ENCODE measurements at regions not wholly inside any gene's neighbourhood (a gene's known extent, or its start where the extent isn't known, plus 50 kb on each side); places are given as distances from the start of the nearest gene placed in this dataset.

- H3K4me1 ChIP-seq (ENCODE audit: control insufficient read depth, insufficient read depth, low read length) = no peaks in the 10 kb centered on the region
- no peak overlapping the region for H3K4me2 ChIP-seq (ENCODE audit: control insufficient read depth, insufficient read depth)
- POLR2A ChIA-PET = no interaction called here
- no peak overlapping the region for H3K9ac ChIP-seq (ENCODE audit: control insufficient read depth, insufficient read depth, low read length)
- H2AFZ ChIP-seq (ENCODE audit: control insufficient read depth, low read depth, low read length) = no peak overlapping the region
- H3K36me3 ChIP-seq (ENCODE audit: control insufficient read depth in 2 of 2, insufficient read depth in 2 of 2, low read length in 1 of 2) = no peaks in the 10 kb centered on the region
- CTCF ChIA-PET = interaction anchor here (0.8 kb wide), 1 partner anchor 62 kb away, joined by 3 read pairs; no protein-coding TSS in a partner anchor
- H3K27me3 ChIP-seq (replicated peaks in 1 of 2; ENCODE audit: control insufficient read depth in 2 of 2, insufficient read depth in 2 of 2, low read length in 1 of 2) = no peaks in the 10 kb centered on the region
- no peaks in the 10 kb centered on the region for H4K20me1 ChIP-seq (ENCODE audit: control insufficient read depth, insufficient read depth)
- FAIRE-seq (no peak), ATAC-seq (no peak), DNase-seq (ENCODE audit: low read depth, low spot score) (no peak)
- H3K79me2 ChIP-seq (ENCODE audit: control insufficient read depth, insufficient read depth, low read length) = no peaks in the 10 kb centered on the region
- TF ChIP-seq SMAD1 (IDR thresholded peaks at IDR 0.05; ENCODE audit: low read depth, partially characterized antibody) (no peak), CEBPB (IDR thresholded peaks at IDR 0.05; ENCODE audit: borderline replicate concordance in 1 of 2, low read depth in 2 of 2, low read length in 2 of 2) (no peak), SMC3 (IDR thresholded peaks at IDR 0.05; ENCODE audit: borderline replicate concordance, low read length) (no peak), ZBED1 (IDR thresholded peaks at IDR 0.05; ENCODE audit: borderline replicate concordance) (no peak), PAX5 (IDR thresholded peaks at IDR 0.05; ENCODE audit: borderline replicate concordance, low read depth, low read length) (no peak), BACH1 (IDR thresholded peaks at IDR 0.05; ENCODE audit: borderline replicate concordance) (no peak), GATAD2B (conservative IDR thresholded peaks at IDR 0.05; ENCODE audit: low read depth) (no peak), STAT1 (conservative IDR thresholded peaks at IDR 0.05) (no peak), ZNF622 (IDR thresholded peaks at IDR 0.05) (no peak), YBX1 (IDR thresholded peaks at IDR 0.05) (no peak), GABPA (IDR thresholded peaks at IDR 0.05; ENCODE audit: low read depth) (no peak), USF1 (IDR thresholded peaks at IDR 0.05; ENCODE audit: borderline replicate concordance, extremely low read length, insufficient read depth, low read depth, low read length) (no peak), RCOR1 (conservative IDR thresholded peaks at IDR 0.05; ENCODE audit: low read depth, low read length) (no peak), FOXM1 (IDR thresholded peaks at IDR 0.05; ENCODE audit: low read depth, low read length) (no peak), RFX5 (IDR thresholded peaks at IDR 0.05; ENCODE audit: low read depth, low read length) (no peak), KLF5 (IDR thresholded peaks at IDR 0.05; ENCODE audit: partially characterized antibody) (no peak), NKRF (conservative IDR thresholded peaks at IDR 0.05) (no peak)
- TF ChIP-seq, protein P1, sequence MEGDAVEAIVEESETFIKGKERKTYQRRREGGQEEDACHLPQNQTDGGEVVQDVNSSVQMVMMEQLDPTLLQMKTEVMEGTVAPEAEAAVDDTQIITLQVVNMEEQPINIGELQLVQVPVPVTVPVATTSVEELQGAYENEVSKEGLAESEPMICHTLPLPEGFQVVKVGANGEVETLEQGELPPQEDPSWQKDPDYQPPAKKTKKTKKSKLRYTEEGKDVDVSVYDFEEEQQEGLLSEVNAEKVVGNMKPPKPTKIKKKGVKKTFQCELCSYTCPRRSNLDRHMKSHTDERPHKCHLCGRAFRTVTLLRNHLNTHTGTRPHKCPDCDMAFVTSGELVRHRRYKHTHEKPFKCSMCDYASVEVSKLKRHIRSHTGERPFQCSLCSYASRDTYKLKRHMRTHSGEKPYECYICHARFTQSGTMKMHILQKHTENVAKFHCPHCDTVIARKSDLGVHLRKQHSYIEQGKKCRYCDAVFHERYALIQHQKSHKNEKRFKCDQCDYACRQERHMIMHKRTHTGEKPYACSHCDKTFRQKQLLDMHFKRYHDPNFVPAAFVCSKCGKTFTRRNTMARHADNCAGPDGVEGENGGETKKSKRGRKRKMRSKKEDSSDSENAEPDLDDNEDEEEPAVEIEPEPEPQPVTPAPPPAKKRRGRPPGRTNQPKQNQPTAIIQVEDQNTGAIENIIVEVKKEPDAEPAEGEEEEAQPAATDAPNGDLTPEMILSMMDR (IDR thresholded peaks at IDR 0.05 in 2 of 3, conservative IDR thresholded peaks at IDR 0.05 in 1 of 3; ENCODE audit: control insufficient read depth in 2 of 3, extremely low read depth in 1 of 3, insufficient read depth in 1 of 3, low read depth in 3 of 3, low read length in 3 of 3) = no peak
- TF ChIP-seq, protein P2, sequence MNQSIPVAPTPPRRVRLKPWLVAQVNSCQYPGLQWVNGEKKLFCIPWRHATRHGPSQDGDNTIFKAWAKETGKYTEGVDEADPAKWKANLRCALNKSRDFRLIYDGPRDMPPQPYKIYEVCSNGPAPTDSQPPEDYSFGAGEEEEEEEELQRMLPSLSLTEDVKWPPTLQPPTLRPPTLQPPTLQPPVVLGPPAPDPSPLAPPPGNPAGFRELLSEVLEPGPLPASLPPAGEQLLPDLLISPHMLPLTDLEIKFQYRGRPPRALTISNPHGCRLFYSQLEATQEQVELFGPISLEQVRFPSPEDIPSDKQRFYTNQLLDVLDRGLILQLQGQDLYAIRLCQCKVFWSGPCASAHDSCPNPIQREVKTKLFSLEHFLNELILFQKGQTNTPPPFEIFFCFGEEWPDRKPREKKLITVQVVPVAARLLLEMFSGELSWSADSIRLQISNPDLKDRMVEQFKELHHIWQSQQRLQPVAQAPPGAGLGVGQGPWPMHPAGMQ (IDR thresholded peaks at IDR 0.05; ENCODE audit: borderline replicate concordance) = no peak
- no peaks in the 10 kb centered on the region for H3K9me3 ChIP-seq (replicated peaks; ENCODE audit: control insufficient read depth, insufficient read depth, low read length)
- no TSS peak for BruUV-seq (replicated peaks)
- intact Hi-C loops (cut with micrococcal nuclease; ENCODE audit: unreplicated experiment) = no loop called here
- RAD21 ChIA-PET (ENCODE audit: unreplicated experiment) = no interaction called here
- SMC1A ChIA-PET (ENCODE audit: uncharacterized antibody, unreplicated experiment) = no interaction called here
- no peak overlapping the region for H3K4me3 ChIP-seq
- WGBS (ENCODE audit: insufficient coverage, insufficient replicate concordance, low lambda C conversion rate, missing lambda C conversion rate) = 3% methylated on average over 9 of the region's 9 CpGs
- in situ Hi-C loops (cut with MboI) = no loop called here
- H3K27ac ChIP-seq (ENCODE audit: control insufficient read depth, insufficient read depth) = no peak overlapping the region
These were observed 301.7 kb upstream of the ZFP64 start for GRCh38 chr20:52493171-52493721.

All from GM12878 (cell line).